ENCODE measurements at regions not wholly inside any gene's neighbourhood (a gene's known extent, or its start where the extent isn't known, plus 50 kb on each side); places are given as distances from the start of the nearest gene placed in this dataset.
"Not testable (repeated sequence)": the region's sequence is repeated elsewhere in the genome, so short reads cannot be mapped to it uniquely, and the experiment has no call there.

GRCh38 chr10:18875477-18875876, 173.1 kb upstream of the MALRD1 start:
- no peak for DNase-seq

- DNase-seq, result no peak
Observed at GRCh38 chr10:18879284-18879683, 169.3 kb upstream of the MALRD1 start.

- DNase-seq, result no peak
Observed at GRCh38 chr10:18880530-18880929, 168.1 kb upstream of the MALRD1 start.

GRCh38 chr10:18886102-18886501, 162.5 kb upstream of the MALRD1 start:
- no peak for DNase-seq

GRCh38 chr10:18906636-18907035, 142.0 kb upstream of the MALRD1 start:
- no peak for DNase-seq

GRCh38 chr10:18917431-18917830, 131.2 kb upstream of the MALRD1 start:
- not testable (repeated sequence) for DNase-seq

GRCh38 chr10:18918532-18918931, 130.1 kb upstream of the MALRD1 start:
- peak; percentile 16 for DNase-seq

GRCh38 chr10:18949391-18949790, 99.2 kb upstream of the MALRD1 start:
- DNase-seq, result no peak

GRCh38 chr10:18951072-18951823, 97.4 kb upstream of the MALRD1 start:
- not testable (repeated sequence) for DNase-seq

- DNase-seq, result no peak
Observed at GRCh38 chr10:18955061-18955460, 93.5 kb upstream of the MALRD1 start.

GRCh38 chr10:18959369-18959768, 89.2 kb upstream of the MALRD1 start:
- DNase-seq, result no peak

GRCh38 chr10:18960466-18961079, 88.0 kb upstream of the MALRD1 start:
- DNase-seq, result no peak

- no peak for DNase-seq
Observed at GRCh38 chr10:18968159-18968558, 80.4 kb upstream of the MALRD1 start.

GRCh38 chr10:18976696-18977251, 71.8 kb upstream of the MALRD1 start:
- no peak for DNase-seq

GRCh38 chr10:18980089-18980629, 68.4 kb upstream of the MALRD1 start:
- no peak for DNase-seq

- DNase-seq, result no peak
Observed at GRCh38 chr10:18984531-18984930, 64.1 kb upstream of the MALRD1 start.

GRCh38 chr10:18988338-18988737, 60.3 kb upstream of the MALRD1 start:
- no peak for DNase-seq

Measured in HCEC 1CT (cell line).